Astrocyte of the cerebellum (primary cell): ENCODE measurements at regions not wholly inside any gene's neighbourhood (a gene's known extent, or its start where the extent isn't known, plus 50 kb on each side); places are given as distances from the start of the nearest gene placed in this dataset.

ENCODE experiments used
- DNase-seq: peaks from one replicate; pipeline ENCODE4 v3.0.0-alpha.2; 2011; ENCODE audit warnings: low read depth
- H3K4me3 ChIP-seq: 2 replicates; pipeline ENCODE4 v1.5.1; 2011; ENCODE audit warnings: mild to moderate bottlenecking, low read depth, low read length, moderate library complexity
- in situ Hi-C: cut with HindIII; loops from 2 replicates; pipeline ENCODE4 v1.10.0; 2017; ENCODE audit warnings: low sequenced_read_pairs
- TF ChIP-seq, protein P1 (sequence below): IDR thresholded peaks from 2 replicates; pipeline ENCODE4 v1.5.1; 2012; ENCODE audit warnings: low read length, low read depth, moderate library complexity, mild to moderate bottlenecking; ENCODE audit errors: missing control alignments

DNA sequence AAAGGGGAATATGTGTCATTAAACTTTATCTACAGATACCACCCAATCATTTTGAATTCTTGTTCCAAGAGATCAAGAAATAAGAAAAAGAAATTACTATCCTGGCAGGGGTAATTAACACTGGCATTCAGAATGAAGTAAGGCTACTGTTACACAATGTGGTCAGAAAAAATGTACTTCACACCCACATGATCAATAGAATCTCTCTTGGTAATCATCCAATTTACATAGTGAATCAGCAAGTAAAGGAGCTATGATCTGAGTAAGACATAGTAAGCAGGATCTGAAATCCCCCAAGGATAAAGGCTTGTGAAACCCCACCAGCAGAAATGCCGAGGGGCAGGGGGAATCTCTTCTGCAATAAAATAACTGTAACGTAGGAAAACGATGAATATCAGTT is 466.5 kb downstream of the FAM181B start:
- in situ Hi-C loops, result no loop called here
- TF ChIP-seq, protein P1, sequence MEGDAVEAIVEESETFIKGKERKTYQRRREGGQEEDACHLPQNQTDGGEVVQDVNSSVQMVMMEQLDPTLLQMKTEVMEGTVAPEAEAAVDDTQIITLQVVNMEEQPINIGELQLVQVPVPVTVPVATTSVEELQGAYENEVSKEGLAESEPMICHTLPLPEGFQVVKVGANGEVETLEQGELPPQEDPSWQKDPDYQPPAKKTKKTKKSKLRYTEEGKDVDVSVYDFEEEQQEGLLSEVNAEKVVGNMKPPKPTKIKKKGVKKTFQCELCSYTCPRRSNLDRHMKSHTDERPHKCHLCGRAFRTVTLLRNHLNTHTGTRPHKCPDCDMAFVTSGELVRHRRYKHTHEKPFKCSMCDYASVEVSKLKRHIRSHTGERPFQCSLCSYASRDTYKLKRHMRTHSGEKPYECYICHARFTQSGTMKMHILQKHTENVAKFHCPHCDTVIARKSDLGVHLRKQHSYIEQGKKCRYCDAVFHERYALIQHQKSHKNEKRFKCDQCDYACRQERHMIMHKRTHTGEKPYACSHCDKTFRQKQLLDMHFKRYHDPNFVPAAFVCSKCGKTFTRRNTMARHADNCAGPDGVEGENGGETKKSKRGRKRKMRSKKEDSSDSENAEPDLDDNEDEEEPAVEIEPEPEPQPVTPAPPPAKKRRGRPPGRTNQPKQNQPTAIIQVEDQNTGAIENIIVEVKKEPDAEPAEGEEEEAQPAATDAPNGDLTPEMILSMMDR, result no peak
- DNase-seq, result no peak
- no peak overlapping the region for H3K4me3 ChIP-seq

DNA sequence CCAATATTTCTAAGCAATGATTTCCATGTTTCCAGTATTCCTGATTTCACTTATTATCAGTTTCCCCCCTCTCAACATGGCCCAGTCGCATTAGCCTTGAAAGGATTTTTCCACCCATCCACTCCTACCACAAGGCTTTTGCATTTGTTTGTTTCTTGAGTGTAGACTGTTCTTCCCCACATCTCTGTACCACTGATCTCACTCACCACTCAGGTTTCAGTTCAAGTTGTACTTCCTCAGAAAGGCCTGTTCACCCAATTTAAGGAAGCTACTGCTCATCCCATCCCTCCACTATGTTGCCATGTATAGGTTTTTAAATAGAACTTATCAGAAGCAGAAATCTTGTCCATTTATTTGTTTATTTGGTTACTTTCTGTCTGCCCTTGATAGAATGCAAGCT is 472.3 kb downstream of the FAM181B start:
- no peak overlapping the region for H3K4me3 ChIP-seq
- TF ChIP-seq, protein P1, result no peak
- no peak for DNase-seq
- in situ Hi-C loops, result no loop called here

DNA sequence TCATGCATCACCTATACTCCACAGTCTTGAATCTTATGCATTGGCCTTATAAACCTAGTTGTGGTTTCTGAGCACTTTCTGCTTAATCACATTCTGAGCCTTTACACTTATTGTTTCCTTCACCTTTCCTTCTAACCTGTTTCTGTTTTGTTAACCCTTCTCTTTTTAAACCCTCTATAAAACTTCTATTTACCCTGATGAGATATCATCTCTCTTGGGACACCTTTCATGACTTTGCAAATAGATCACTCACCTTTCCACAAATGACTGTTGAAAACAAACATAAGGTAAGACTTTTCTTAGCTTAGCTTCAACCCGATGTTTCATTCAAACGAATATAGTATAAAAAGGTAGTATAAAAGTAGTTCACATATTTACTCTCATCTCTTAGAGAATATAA is 483.6 kb downstream of the FAM181B start:
- no peak overlapping the region for H3K4me3 ChIP-seq
- TF ChIP-seq, protein P1, result no peak
- DNase-seq, result no peak
- in situ Hi-C loops, result no loop called here

DNA sequence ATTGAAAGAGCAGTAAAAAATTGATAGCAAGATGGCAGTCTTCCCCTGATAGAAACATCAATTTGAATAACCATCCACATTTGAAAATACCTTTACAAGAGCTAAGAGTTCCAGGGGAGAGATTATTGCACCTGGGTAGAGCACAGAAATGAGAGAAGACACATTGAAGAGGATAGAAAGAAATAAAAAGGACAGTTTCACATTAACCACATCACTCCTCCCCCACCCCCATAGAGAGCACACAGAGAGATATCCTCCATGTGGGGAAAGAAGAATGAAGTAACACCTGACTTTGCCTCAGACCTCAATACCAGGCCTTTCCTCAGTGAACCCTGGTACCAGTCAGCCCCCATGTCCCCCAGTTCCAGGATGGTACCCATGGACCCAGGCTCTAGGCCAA is 486.7 kb downstream of the FAM181B start:
- no peak for DNase-seq
- in situ Hi-C loops, result no loop called here
- TF ChIP-seq, protein P1, result no peak
- H3K4me3 ChIP-seq, result no peak overlapping the region

DNA sequence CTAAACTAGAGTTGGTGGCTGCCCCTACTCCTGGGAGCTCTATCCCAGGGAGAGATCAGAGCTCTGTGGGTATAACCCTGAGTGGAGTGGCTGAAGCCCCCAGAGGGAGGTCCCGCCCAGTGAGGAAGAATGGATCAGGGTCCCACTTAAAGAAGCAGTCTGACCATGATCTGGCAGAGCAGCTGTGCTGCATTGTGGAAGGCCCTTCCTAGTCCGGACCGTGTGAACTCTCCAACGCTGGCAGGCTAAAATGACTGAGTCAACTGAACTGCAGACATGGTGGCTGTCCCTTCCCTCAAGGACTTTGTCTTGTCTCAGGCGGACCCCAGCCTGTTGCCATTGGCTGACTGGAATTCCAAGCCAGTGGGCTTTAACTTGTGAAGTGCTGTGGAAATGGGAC is 494.2 kb downstream of the FAM181B start:
- in situ Hi-C loops, result no loop called here
- TF ChIP-seq, protein P1, result no peak
- no peak overlapping the region for H3K4me3 ChIP-seq
- DNase-seq, result no peak

DNA sequence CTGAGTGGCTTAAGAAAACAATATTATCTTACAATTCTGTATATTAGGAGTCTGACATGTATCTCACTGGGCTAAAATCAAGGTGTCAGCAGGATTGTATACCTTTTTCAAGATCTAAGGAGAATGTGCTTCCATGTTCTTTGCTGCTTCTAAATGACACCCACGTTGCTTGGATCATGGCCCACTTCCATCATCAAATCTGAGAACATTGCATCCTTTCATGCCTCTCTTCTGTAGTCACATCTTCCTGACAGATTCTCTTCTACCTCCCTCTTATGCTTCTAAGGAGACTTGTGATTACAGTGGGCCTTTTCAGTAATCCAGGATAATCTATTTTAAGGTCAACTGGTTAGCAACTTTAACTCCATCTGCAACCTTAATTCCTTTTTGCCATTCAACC is 499.4 kb downstream of the FAM181B start:
- no peak for DNase-seq
- TF ChIP-seq, protein P1, result no peak
- in situ Hi-C loops, result no loop called here
- no peak overlapping the region for H3K4me3 ChIP-seq

DNA sequence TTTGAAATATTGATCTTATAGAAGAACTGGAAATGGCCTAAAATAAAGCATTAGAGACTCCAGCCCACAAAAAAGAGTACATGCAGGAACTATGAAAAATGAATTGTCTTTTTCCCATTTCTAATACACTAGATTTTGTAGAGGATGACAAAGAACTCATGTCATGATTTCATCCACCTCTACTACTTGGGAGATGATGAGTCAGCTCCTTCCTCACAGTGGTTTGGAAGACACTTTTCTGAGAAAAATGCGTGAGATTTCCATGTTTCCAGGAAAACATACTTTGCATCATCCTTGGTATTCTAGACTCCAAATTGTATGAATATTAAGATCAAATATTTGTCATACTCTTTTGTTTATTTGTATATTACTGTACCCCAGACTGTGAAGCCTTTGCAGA is 500.5 kb downstream of the FAM181B start:
- in situ Hi-C loops, result no loop called here
- TF ChIP-seq, protein P1, result no peak
- peak; percentile 20 for DNase-seq
- H3K4me3 ChIP-seq, result no peak overlapping the region
